ENCODE measurements at regions not wholly inside any gene's neighbourhood (a gene's known extent, or its start where the extent isn't known, plus 50 kb on each side); places are given as distances from the start of the nearest gene placed in this dataset.

DNA sequence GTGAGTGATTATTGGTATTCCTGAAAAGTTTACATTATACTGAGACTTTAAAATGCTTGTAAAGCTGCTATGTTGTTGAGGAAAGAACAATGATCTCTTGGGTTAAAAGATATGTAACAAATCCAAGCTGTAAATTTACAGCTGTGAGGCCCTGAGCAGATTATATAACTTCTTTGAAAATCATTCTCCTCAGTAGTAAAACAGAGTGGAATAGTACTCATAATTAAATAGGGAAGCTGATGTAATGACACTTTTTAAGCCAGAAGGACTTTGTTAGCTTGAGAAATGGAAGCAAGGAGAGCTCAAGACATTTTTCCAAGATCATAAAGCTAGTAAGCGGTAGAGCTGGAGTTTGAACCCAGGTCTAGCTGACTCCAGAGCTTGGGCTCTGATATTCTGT lies 363.9 kb downstream of the TMEM135 start:
- H3K4me1 ChIP-seq: no peaks in the 10 kb centered on the region
- 94 to 97% methylated on average over 1 of the region's 1 CpG for WGBS, 2 donors
- intact Hi-C loops (cut with DNase I): no loop called here
- no peaks in the 10 kb centered on the region for H3K36me3 ChIP-seq
- H3K27me3 ChIP-seq: no peaks in the 10 kb centered on the region
- no peaks in the 10 kb centered on the region for H3K9me3 ChIP-seq
- TF ChIP-seq, protein P1, sequence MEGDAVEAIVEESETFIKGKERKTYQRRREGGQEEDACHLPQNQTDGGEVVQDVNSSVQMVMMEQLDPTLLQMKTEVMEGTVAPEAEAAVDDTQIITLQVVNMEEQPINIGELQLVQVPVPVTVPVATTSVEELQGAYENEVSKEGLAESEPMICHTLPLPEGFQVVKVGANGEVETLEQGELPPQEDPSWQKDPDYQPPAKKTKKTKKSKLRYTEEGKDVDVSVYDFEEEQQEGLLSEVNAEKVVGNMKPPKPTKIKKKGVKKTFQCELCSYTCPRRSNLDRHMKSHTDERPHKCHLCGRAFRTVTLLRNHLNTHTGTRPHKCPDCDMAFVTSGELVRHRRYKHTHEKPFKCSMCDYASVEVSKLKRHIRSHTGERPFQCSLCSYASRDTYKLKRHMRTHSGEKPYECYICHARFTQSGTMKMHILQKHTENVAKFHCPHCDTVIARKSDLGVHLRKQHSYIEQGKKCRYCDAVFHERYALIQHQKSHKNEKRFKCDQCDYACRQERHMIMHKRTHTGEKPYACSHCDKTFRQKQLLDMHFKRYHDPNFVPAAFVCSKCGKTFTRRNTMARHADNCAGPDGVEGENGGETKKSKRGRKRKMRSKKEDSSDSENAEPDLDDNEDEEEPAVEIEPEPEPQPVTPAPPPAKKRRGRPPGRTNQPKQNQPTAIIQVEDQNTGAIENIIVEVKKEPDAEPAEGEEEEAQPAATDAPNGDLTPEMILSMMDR (IDR thresholded peaks at IDR 0.05): no peak
- no peak for TF ChIP-seq POLR2A (IDR thresholded peaks at IDR 0.05)
- DNase-seq: no peak
- H3K4me3 ChIP-seq (replicated peaks in 1 of 3): no peak overlapping the region
- H3K27ac ChIP-seq: no peak overlapping the region

DNA sequence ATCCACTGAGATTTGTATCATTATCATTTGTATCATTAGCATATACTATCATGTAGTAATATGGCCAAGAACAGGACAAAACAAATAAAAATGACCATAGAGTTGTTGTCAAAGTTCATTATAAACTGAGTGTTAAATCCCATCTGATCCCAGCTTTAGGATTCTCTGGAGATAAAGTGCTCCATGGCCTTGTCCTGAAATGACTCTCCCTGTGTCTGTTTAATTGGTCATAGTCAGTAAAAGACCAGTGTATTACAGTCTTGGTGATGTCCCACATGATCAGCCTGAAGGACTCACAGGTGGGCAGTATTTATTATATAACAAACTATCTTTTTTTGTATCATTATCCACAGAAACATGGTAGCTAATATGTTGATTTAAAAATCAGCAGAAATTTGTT lies 361.6 kb downstream of the TMEM135 start:
- H3K36me3 ChIP-seq: no peaks in the 10 kb centered on the region
- H3K27me3 ChIP-seq: no peaks in the 10 kb centered on the region
- no peaks in the 10 kb centered on the region for H3K4me1 ChIP-seq
- H3K9me3 ChIP-seq: no peaks in the 10 kb centered on the region
- intact Hi-C loops (cut with DNase I): no loop called here
- TF ChIP-seq, protein P1 (IDR thresholded peaks at IDR 0.05): no peak
- no peak for TF ChIP-seq POLR2A (IDR thresholded peaks at IDR 0.05)
- no peak overlapping the region for H3K4me3 ChIP-seq (replicated peaks in 1 of 3)
- peak overlapping the region in 1 of 3 donors; percentile 43 for H3K27ac ChIP-seq
- no peak for DNase-seq

DNA sequence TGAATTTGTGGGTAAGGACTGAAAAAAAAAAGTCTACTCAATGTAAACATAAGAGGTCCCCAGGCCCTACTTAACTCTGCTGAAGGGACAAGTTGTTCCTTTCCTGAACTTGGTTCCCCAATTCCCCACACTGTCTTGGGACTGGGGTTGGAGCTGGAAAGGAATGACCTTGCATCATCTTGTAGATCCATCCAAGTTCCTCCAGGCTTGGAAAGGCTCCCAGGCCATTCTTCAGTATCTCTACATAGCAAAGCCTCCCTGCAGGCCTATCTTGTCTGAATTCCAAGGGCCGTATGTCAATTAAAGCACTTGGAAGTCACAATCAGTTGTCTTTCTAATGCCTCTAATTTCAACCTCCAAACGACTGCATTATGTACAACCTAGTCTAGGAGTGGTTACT lies 361.2 kb downstream of the TMEM135 start:
- no peak for TF ChIP-seq POLR2A (IDR thresholded peaks at IDR 0.05)
- TF ChIP-seq, protein P1 (IDR thresholded peaks at IDR 0.05): no peak
- H3K36me3 ChIP-seq: no peaks in the 10 kb centered on the region
- no peaks in the 10 kb centered on the region for H3K4me1 ChIP-seq
- DNase-seq: peak; percentile 13
- H3K27ac ChIP-seq: peak overlapping the region in 1 of 3 donors; percentile 3
- intact Hi-C loops (cut with DNase I): no loop called here
- H3K9me3 ChIP-seq: no peaks in the 10 kb centered on the region
- WGBS, 2 donors: 57 to 75% methylated on average over 2 of the region's 2 CpGs
- H3K27me3 ChIP-seq: no peaks in the 10 kb centered on the region
- H3K4me3 ChIP-seq (replicated peaks in 1 of 3): no peak overlapping the region

DNA sequence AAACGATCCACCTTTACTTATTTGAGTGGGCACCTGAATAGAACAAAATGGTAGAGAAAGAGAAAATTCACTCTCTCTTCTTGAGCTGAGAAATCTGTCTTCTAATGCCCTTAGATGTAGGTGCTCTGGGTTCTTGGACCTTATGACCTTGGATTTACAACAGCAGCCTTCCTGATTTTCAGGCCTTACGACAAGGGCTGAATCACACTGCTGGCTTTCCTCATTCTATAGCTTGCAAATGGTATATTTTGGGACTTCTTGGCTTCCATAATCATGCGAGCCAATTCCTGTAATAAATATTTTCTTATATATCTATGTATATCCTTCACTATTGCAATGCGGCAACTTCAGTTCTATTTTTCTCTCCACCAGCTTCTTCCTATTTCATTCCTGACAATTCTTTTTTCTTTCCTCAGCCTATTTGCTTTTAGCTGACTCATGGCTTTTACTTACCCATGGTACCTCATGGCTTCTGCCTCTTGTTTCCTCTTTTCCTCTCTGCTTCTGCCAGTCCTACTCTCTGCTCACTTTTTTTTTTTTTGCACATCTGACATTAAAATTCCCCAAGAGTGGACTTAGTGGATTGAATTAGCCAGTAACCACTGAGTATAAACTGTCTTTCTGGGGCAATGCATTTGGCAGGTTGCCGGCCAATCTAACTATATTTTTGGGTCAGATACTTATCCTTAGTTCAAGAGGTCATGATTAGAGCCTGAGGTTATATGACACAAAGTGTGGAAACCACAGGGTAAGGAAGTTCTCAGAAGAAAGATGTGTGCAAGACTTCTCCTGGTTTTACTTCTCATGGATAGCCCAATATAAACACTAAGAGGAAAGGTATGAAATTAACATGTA lies 359.5 kb downstream of the TMEM135 start:
- Histone ChIP-seq H3K27ac (no peak overlapping the region), H3K4me1 (no peaks in the 10 kb centered on the region), H3K9me3 (no peaks in the 10 kb centered on the region), H3K36me3 (no peaks in the 10 kb centered on the region), H3K4me3 (replicated peaks in 1 of 3) (no peak overlapping the region), H3K27me3 (no peaks in the 10 kb centered on the region)
- intact Hi-C loops (cut with DNase I): no loop called here
- TF ChIP-seq, protein P1 (IDR thresholded peaks at IDR 0.05): no peak
- TF ChIP-seq POLR2A (IDR thresholded peaks at IDR 0.05): no peak
- WGBS, 2 donors: 86 to 90% methylated on average over 5 of the region's 5 CpGs
- no peak for DNase-seq

DNA sequence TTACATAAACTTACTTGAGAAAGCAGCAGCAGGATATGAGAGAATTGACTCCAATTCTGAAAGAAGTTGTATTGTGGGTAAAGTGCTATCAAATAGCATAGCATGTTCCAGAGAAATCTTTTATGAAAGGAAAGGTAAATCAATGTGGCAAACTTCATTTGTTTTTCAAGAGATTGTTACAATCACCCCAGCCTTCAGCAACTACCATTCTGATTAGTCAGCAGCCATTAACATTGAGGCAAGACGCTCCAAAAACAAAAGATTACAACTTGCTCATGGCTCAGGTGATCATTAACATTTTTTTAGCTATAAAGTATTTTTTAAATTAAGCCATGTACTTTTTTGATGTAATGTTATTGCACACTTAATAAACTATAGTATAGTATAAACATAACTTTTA lies 357.2 kb downstream of the TMEM135 start:
- H3K4me1 ChIP-seq: no peaks in the 10 kb centered on the region
- H3K36me3 ChIP-seq: no peaks in the 10 kb centered on the region
- 96 to 97% methylated on average over 1 of the region's 1 CpG for WGBS, 2 donors
- DNase-seq: no peak
- intact Hi-C loops (cut with DNase I): no loop called here
- no peak overlapping the region for H3K27ac ChIP-seq
- no peaks in the 10 kb centered on the region for H3K27me3 ChIP-seq
- no peak overlapping the region for H3K4me3 ChIP-seq (replicated peaks in 1 of 3)
- no peaks in the 10 kb centered on the region for H3K9me3 ChIP-seq
- TF ChIP-seq, protein P1 (IDR thresholded peaks at IDR 0.05): no peak
- no peak for TF ChIP-seq POLR2A (IDR thresholded peaks at IDR 0.05)
